Endothelial cell of umbilical vein (primary cell): ENCODE measurements at regions not wholly inside any gene's neighbourhood (a gene's known extent, or its start where the extent isn't known, plus 50 kb on each side); places are given as distances from the start of the nearest gene placed in this dataset.

Experiments used
- BruUV-seq: library from RNA; stranded (reverse); fragments of 400-500 nt; replicated peaks from 2 replicates; lab custom pipeline; 2021; lab: Mats Ljungman, UMichigan
- CTCF ChIA-PET: fragments of 300-600, 350-600 bp; sonication (Branson Sonifier 250); formaldehyde crosslinking; loops from one replicate; lab custom pipeline; 2021; ENCODE audit warnings: antibody characterized with exemption, inconsistent platforms; lab: Charles Lee
- POLR2A ChIA-PET: fragments of 300-600, 350-600 bp; sonication (Branson Sonifier 250); formaldehyde crosslinking; loops from one replicate; lab custom pipeline; 2021; ENCODE audit warnings: antibody characterized with exemption, inconsistent platforms; lab: Charles Lee
- DNase-seq: peaks from one replicate; pipeline ENCODE4 v3.0.0-alpha.2; 2011; ENCODE audit warnings: low read depth, low spot score
- FAIRE-seq: peaks from 2 replicates; lab custom pipeline; 2011; peaks lifted over from hg19 to GRCh38; lab: Jason Lieb, UNC
- H2AFZ ChIP-seq: 2 replicates; pipeline ENCODE4 v1.6.0; 2012; ENCODE audit warnings: low read depth, low read length, control low read depth, inconsistent platforms
- H3K27ac ChIP-seq: 2 replicates; pipeline ENCODE4 v1.5.1; 2011; ENCODE audit warnings: low read depth, mild to moderate bottlenecking, control low read depth, low read length, moderate library complexity; ENCODE audit not compliant: insufficient read depth
- H3K27me3 ChIP-seq, 2 experiments: 2 replicates each; pipeline versions ENCODE4 v1.6.0 to v1.6.1; 2011; ENCODE audit warnings: low read length in 2 of 2, mixed read lengths in 1 of 2; ENCODE audit not compliant: control insufficient read depth in 2 of 2, insufficient read depth in 2 of 2
- H3K36me3 ChIP-seq, 2 experiments: 2 replicates in 1 of 2; 3 replicates in 1 of 2; pipeline ENCODE4 v1.5.1; 2011; ENCODE audit warnings: low read length in 2 of 2, mild to moderate bottlenecking in 1 of 2, moderate library complexity in 1 of 2; ENCODE audit not compliant: control insufficient read depth in 2 of 2, insufficient read depth in 2 of 2; ENCODE audit errors: extremely low read depth in 1 of 2
- H3K4me1 ChIP-seq: 3 replicates; pipeline ENCODE4 v1.5.1; 2011; ENCODE audit warnings: mild to moderate bottlenecking, low read length; ENCODE audit not compliant: control insufficient read depth, insufficient read depth; ENCODE audit errors: extremely low read depth
- H3K4me2 ChIP-seq: 2 replicates; pipeline ENCODE4 v1.6.1; 2011; ENCODE audit warnings: low read length, control low read depth, mixed read lengths; ENCODE audit not compliant: insufficient read depth
- H3K4me3 ChIP-seq, 3 experiments: fragments of 200-600 bp in 1 of 3; sonication (generic), shearing (Covaris generic) in 1 of 3; replicated peaks in 1 of 3; 2 replicates each; pipeline ENCODE4 v1.5.1; 2011 to 2016; ENCODE audit warnings: control low read depth in 3 of 3, low read length in 3 of 3, mild to moderate bottlenecking in 2 of 3, inconsistent platforms in 1 of 3, low read depth in 1 of 3, moderate library complexity in 1 of 3; ENCODE audit not compliant: insufficient read depth in 1 of 3
- H3K79me2 ChIP-seq: 2 replicates; pipeline ENCODE4 v1.6.0; 2012; ENCODE audit warnings: low read length, inconsistent platforms; ENCODE audit not compliant: control insufficient read depth, insufficient read depth
- H3K9ac ChIP-seq: replicated peaks from 2 replicates; pipeline ENCODE3; 2011; ENCODE audit warnings: low read length, control low read depth; ENCODE audit not compliant: insufficient read depth; ENCODE audit errors: extremely low read depth
- H3K9me1 ChIP-seq: replicated peaks from 3 replicates; pipeline ENCODE4 v1.6.0; 2011; ENCODE audit warnings: mild to moderate bottlenecking, low read length; ENCODE audit not compliant: control insufficient read depth, insufficient read depth; ENCODE audit errors: extremely low read depth
- H3K9me3 ChIP-seq: replicated peaks from 2 replicates; pipeline ENCODE4 v1.5.1; 2012; ENCODE audit warnings: low read length, inconsistent platforms; ENCODE audit not compliant: control insufficient read depth, insufficient read depth
- H4K20me1 ChIP-seq: replicated peaks from 2 replicates; pipeline ENCODE3; 2011; ENCODE audit warnings: mild to moderate bottlenecking, low read length; ENCODE audit not compliant: control insufficient read depth, insufficient read depth; ENCODE audit errors: extremely low read depth
- CTCF ChIP-seq, 2 donors: IDR thresholded peaks; 1 replicate in 1 of 2; 2 replicates in 1 of 2; pipeline ENCODE4 v1.5.1; 2011; ENCODE audit warnings: low read length in 2 of 2, mild to moderate bottlenecking in 2 of 2, moderate library complexity in 2 of 2, control low read depth in 1 of 2, inconsistent platforms in 1 of 2, low read depth in 1 of 2; ENCODE audit not compliant: insufficient read depth in 1 of 2; ENCODE audit errors: extremely low read depth in 1 of 2
- EZH2 ChIP-seq: IDR thresholded peaks from 2 replicates; pipeline ENCODE4 v1.6.1; 2012; ENCODE audit warnings: borderline replicate concordance, low read depth, mild to moderate bottlenecking, moderate library complexity, low read length, inconsistent platforms; ENCODE audit not compliant: severe bottlenecking
- FOS ChIP-seq: IDR thresholded peaks from 2 replicates; pipeline ENCODE4 v1.6.1; 2011; ENCODE audit warnings: mild to moderate bottlenecking, low read length, moderate library complexity, borderline replicate concordance; ENCODE audit not compliant: insufficient read depth
- GATA2 ChIP-seq: IDR thresholded peaks from 2 replicates; pipeline ENCODE4 v1.7.0; 2011; ENCODE audit warnings: low read depth, mild to moderate bottlenecking, moderate library complexity, mixed read lengths, low read length; ENCODE audit not compliant: insufficient read length, insufficient read depth
- JUN ChIP-seq: IDR thresholded peaks from 2 replicates; pipeline ENCODE4 v1.6.1; 2011; ENCODE audit warnings: borderline replicate concordance, low read depth; ENCODE audit not compliant: insufficient read length, insufficient read depth
- MAX ChIP-seq: IDR thresholded peaks from 2 replicates; pipeline ENCODE4 v1.6.1; 2011; ENCODE audit not compliant: insufficient read depth, insufficient read length
- MYC ChIP-seq: IDR thresholded peaks from one replicate; pipeline ENCODE4 v1.6.1; 2011; ENCODE audit warnings: mild to moderate bottlenecking, low read depth, low read length
- POLR2A ChIP-seq: IDR thresholded peaks from 2 replicates; pipeline ENCODE4 v1.6.1; 2012; ENCODE audit warnings: low read depth, mild to moderate bottlenecking, control low read depth, low read length
- POLR2AphosphoS5 ChIP-seq: IDR thresholded peaks from 2 replicates; pipeline ENCODE4 v1.6.1; 2012; ENCODE audit warnings: low read depth, mild to moderate bottlenecking, control low read depth, low read length, moderate library complexity; ENCODE audit not compliant: insufficient read depth
- dilution Hi-C: fragments of 300-500 bp; cut with MboI; formaldehyde crosslinking; loops from one replicate; pipeline ENCODE4 v1.15.0; 2019; ENCODE audit warnings: low sequenced_read_pairs; ENCODE audit not compliant: extremely low pct_ligation_motif_present
- intact Hi-C: fragments of 100-400 bp; cut with micrococcal nuclease; formaldehyde crosslinking; loops from one replicate; pipeline ENCODE4 v1.10.0; 2022

- no peak overlapping the region for H2AFZ ChIP-seq
- H3K4me1 ChIP-seq = no peaks in the 10 kb centered on the region
- H3K9me3 ChIP-seq = no peaks in the 10 kb centered on the region
- CTCF ChIA-PET = no interaction called here
- intact Hi-C loops (no loop called here), dilution Hi-C loops (no loop called here)
- H4K20me1 ChIP-seq = no peaks in the 10 kb centered on the region
- no peaks in the 10 kb centered on the region for H3K79me2 ChIP-seq
- no peaks in the 10 kb centered on the region for H3K27me3 ChIP-seq
- TF ChIP-seq JUN (no peak), FOS (no peak), GATA2 (no peak), MYC (no peak), CTCF (IDR thresholded peaks at IDR 0.05; ENCODE audit: extremely low read depth in 1 of 2, insufficient read depth in 1 of 2, low read depth in 1 of 2, low read length in 2 of 2) (no peak), MAX (no peak), POLR2AphosphoS5 (no peak), EZH2 (no peak), POLR2A (no peak)
- FAIRE-seq = no peak
- no peak overlapping the region for H3K9ac ChIP-seq
- no peak overlapping the region for H3K27ac ChIP-seq
- POLR2A ChIA-PET = no interaction called here
- H3K4me2 ChIP-seq = no peak overlapping the region
- no peaks in the 10 kb centered on the region for H3K36me3 ChIP-seq
- DNase-seq = no peak
- BruUV-seq = no TSS peak
- H3K9me1 ChIP-seq = no peaks in the 10 kb centered on the region
- no peak overlapping the region for H3K4me3 ChIP-seq
Observed at GRCh38 chr6:155795173-155795796, 339.6 kb upstream of the NOX3 start.
